HG03439 (cell line): ENCODE measurements at regions not wholly inside any gene's neighbourhood (a gene's known extent, or its start where the extent isn't known, plus 50 kb on each side); places are given as distances from the start of the nearest gene placed in this dataset.
"Not testable (repeated sequence)": the region's sequence is repeated elsewhere in the genome, so short reads cannot be mapped to it uniquely, and the experiment has no call there.

ENCODE experiments used
- ATAC-seq: cut with Tn5 transposase; IDR thresholded peaks from one replicate; pipeline ENCODE4 v1.9.1; 2021; ENCODE audit warnings: mild to moderate bottlenecking, moderate library complexity; ENCODE audit not compliant: unreplicated experiment

DNA sequence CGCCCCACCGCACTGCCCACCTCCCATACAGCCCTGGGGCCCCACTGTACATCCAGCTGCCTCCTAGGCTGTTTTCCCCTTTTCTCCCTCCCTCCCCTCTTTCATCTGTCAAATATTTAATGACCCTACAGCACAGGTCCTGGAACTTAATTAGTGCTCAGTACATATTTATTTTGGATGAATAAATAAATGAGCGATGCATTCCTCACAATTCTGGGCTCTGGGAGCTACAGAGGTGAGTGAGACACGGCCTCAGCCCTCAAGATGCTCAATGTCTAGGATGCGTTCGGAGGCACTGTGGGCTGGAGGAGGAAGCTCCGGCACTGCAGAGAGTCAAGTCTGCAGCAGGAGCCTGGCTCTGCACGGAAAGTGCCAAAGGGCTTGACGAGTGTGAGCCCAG lies 175.0 kb downstream of the FAM43A start:
- ATAC-seq, result no peak

DNA sequence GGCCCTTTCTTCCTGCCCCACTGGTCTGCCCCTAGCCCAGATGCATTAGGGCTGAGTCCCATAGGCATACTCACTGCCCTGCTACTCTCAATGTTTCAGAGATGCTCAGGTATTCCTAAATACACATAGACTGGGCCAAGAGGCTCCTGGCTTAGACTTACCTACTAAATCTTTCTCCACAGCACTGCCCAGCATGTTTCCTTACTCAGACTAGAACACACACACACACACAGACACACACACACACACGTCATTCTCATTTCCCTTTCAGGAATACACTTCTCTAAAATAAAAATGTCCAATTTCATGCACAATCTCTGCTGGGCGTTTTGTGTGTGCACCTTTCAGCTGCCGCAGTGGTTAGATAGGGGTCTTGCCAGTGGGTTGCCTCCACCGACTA lies 175.7 kb downstream of the FAM43A start:
- no peak for ATAC-seq

DNA sequence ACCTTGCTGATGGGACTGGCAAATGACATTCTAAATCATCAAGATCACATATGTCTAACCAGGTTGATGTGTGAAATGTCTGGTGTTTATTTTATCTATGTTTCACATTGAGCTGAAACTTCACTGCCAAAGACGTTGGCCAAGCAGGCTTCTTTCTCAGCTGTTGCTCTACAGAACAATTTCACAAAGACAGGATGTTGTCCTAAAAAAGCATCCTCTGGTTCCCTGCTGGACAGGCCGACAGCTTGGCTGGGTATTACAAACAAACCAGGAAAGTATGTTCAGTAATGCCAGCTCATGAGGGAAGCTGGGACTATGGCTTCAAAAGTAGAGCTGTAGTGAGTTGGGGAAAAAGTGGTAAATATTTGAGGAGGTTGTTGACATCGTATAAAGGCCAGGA lies 179.4 kb downstream of the FAM43A start:
- ATAC-seq, result no peak

- ATAC-seq, result no peak
Measured at GRCh38 chr3:194865615-194866014, 179.9 kb downstream of the FAM43A start.

- no peak for ATAC-seq
Measured at GRCh38 chr3:194866236-194866635, 180.6 kb downstream of the FAM43A start.

DNA sequence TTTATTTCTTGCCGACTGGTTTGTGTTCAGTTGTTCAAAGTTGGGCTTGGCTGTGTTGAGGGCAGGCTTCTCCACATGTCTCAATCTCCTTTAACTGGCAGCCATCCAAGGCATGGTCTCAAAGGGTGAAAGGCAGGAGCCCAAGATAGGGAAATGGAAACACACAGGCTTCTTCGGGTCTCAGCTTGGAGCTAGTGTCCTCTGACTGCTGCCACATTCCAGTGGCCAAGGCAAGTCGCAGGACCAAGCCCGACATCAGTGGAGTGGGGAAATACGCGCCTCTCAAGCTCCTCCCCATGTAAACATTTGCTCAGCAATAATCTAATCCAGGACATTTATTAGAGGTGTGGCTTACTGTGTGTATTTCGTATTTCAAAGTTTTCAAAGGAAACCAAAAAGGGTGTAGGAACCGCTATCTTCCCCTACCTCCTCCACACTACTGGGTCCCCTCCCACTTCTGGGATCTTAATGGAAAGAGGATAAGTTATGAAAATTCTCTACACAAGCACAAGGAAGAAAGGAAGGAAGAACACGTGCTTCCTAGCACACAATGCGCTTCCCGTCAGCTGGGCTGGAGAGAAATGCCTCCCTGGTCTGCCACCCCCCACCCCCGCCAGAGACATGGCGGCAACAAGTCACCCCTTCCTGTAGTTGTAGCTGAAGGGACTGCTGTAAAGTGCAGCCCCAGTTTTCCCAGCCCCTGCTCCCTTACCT lies 181.7 kb downstream of the FAM43A start:
- ATAC-seq, result no peak

- no peak for ATAC-seq
Measured at GRCh38 chr3:194868831-194869230, 183.1 kb downstream of the FAM43A start.

- ATAC-seq, result no peak
Measured at GRCh38 chr3:194869482-194870169, 183.9 kb downstream of the FAM43A start.

DNA sequence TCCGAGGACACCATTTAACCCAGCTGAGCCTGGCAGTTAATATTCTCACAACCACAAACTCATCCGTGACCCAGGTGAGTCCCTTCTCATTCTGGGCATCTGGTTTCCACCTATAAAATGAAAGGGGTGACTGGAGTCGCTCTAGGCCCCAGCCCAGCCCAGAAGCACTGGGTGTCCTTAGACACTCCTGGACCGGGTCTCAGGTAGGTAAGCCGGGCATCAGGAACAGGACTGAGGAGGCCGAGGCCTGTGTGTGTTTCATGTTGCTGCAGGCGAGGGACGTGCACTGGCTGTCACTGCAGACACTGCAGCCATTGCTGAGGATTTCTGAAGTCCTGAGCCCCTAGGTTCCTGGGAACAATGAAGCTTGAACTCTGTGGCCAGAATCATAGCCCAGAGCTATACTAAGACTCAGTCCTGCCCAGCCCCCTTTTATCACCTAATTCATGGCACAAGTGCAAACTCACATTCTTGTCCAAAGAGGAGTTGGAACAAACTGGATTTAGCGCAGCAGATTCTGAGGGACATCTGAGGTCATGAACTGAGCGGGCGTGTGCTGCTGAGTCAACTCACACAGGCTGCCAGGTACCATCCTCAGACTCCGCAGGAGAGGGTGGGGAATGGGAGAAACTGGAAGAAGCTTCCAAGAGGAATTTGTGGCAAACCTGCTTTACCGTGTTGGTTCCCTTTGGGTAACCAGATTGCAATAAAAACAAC lies 184.9 kb downstream of the FAM43A start:
- no peak for ATAC-seq

- no peak for ATAC-seq
Measured at GRCh38 chr3:194871143-194871863, 185.6 kb downstream of the FAM43A start.

- no peak for ATAC-seq
Measured at GRCh38 chr3:194871864-194872668, 186.4 kb downstream of the FAM43A start.

DNA sequence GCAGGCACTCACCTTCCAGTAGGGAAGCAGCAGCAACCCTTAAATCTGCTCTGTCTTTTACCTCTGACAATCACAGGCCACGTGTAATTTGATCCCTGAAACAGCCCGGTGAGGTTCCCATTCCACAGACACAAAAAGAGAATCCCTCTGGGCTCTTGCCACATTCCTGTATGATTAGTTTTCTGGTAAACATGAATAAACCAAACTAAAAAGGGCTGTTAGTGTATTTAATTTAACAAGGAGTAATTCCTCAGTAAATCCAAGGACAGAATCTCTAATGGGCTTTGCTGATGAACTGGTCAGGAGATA lies 186.9 kb downstream of the FAM43A start:
- ATAC-seq, result no peak

DNA sequence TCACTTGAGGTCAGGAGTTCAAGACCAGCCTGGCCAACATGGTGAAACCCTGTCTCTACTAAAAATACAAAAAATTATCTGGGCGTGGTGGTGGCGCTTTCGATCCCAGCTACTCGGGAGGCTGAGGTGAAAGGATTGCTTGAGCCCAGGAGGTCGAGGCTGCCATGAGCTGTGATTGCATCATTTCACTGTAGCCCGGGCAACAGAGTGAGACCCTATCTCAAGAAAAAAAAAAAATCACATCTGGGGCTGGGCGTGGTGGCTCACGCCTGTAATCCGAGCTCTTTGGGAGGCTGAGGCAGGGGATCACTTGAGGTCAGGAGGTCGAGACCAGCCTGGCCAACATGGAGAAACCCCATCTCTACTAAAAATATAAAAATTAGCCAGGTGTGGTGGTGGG lies 187.8 kb downstream of the FAM43A start:
- ATAC-seq, result not testable (repeated sequence)

GRCh38 chr3:194874206-194874605 lies 188.5 kb downstream of the FAM43A start:
- ATAC-seq, result no peak

GRCh38 chr3:194874783-194875182 lies 189.1 kb downstream of the FAM43A start:
- ATAC-seq, result no peak

- no peak for ATAC-seq
Measured at GRCh38 chr3:194875581-194876402, 190.1 kb downstream of the FAM43A start.

DNA sequence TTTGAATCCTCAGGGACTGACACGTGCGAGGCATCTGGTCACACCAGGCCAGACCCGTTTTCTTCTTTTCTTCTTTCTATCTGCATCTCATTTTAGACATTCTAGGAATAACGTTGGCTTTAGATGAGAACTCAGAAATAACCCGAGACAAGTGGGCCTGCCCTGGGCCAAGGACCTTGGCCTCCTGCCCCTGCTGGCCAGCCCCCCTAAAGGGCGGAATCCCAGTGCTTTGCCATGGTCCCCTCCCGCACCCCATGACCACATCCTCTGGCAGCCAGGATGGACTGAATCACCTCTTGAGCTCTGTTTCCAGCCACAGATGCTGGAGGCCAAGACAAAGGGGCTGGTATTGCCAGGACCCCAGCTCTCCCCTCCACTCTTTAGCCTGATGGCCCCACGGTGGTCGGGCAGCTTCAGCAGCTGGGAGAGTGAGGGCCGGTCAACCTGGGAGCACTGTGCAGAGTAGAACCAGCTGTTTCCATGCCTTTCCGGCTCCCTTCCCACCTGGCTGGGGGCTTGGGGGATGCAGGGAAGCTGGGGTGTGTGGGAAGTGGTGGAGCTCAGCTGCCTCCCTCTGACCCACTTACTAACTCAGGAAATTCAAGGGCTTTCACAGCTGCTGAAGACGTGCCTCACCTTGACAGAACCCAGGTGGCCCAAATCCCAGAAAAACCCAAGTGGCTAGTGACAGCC lies 190.9 kb downstream of the FAM43A start:
- no peak for ATAC-seq

DNA sequence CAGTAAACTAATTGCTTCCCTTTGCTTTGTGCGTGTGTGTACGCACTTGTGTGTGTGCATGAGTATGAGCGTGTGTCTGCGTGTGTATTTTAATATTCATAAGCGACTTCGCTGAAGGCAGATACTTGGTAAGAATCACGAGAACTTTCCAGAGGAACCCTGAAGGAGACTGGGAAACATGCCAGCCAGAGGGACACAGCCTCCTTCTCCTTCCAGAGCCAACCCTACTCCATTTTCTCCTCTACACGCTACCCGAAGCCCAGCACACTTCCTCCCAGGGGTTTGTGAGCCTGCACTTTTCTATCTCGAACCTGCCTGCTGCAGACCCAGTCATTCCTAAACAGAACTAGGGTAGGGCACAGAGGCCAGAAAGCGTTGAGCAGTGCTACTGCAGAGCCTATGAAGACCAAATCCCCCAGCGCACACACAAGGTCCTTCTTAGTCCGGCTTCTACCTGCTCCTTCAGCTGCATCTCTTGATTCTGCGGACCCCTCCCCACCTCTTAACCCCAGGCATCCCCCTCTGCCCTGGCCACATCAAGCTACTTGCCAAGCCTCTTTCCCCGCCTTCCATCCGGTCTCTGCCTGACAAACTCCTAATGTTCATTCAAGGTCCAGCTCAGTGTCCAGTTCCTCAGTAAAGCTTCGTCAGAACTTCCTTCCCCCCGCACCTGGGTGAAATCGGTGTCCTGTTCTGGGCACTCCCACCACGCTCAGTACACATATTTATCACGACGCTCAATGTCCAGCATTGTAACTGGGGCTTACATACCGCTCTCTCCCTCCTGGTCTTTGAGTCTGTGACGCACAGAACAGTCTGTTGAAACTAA lies 191.8 kb downstream of the FAM43A start:
- ATAC-seq, result no peak
